PC-9 (cell line): ENCODE measurements at regions not wholly inside any gene's neighbourhood (a gene's known extent, or its start where the extent isn't known, plus 50 kb on each side); places are given as distances from the start of the nearest gene placed in this dataset.

Experiments
- BruUV-seq: library from RNA; stranded (reverse); fragments of 400-500 nt; replicated peaks from 2 replicates; lab custom pipeline; 2021; lab: Mats Ljungman, UMichigan
- CTCF ChIA-PET: fragments of 300-600 bp; sonication (Branson Sonifier 250); formaldehyde crosslinking; loops from one replicate; lab custom pipeline; 2022; ENCODE audit warnings: antibody characterized with exemption; lab: Charles Lee
- POLR2A ChIA-PET: fragments of 300-600 bp; sonication (Branson Sonifier 250); formaldehyde crosslinking; loops from one replicate; lab custom pipeline; 2022; ENCODE audit warnings: antibody characterized with exemption; ENCODE audit not compliant: unreplicated experiment; lab: Charles Lee
- DNase-seq, 2 experiments: peaks; one replicate each; pipeline versions ENCODE4 v3.0.0 to v3.0.0-alpha.2; 2015 to 2022; ENCODE audit warnings: mixed read lengths in 1 of 2
- H2AFZ ChIP-seq: fragments of 200-600 bp; sonication (generic); 2 replicates; pipeline ENCODE4 v1.8.1; 2017; ENCODE audit warnings: antibody characterized with exemption
- H3F3A ChIP-seq: fragments of 200-600 bp; sonication (generic); 2 replicates; pipeline ENCODE4 v1.8.1; 2017; ENCODE audit warnings: antibody characterized with exemption, mild to moderate bottlenecking, low read depth; ENCODE audit not compliant: insufficient read depth
- H3K27ac ChIP-seq: fragments of 200-600 bp; sonication (generic); 2 replicates; pipeline ENCODE4 v1.6.1; 2016; ENCODE audit warnings: mixed run types
- H3K27me3 ChIP-seq: fragments of 200-600 bp; sonication (generic); 2 replicates; pipeline ENCODE4 v1.6.1; 2016; ENCODE audit warnings: low read depth, mixed run types; ENCODE audit not compliant: insufficient read depth
- H3K36me3 ChIP-seq: fragments of 200-600 bp; sonication (generic); 2 replicates; pipeline ENCODE4 v1.6.1; 2016; ENCODE audit warnings: low read depth, mixed run types
- H3K4me1 ChIP-seq: fragments of 200-600 bp; sonication (generic); replicated peaks from 2 replicates; pipeline ENCODE4 v1.6.1; 2016; ENCODE audit warnings: mixed run types; ENCODE audit not compliant: insufficient read depth
- H3K4me2 ChIP-seq: fragments of 200-600 bp; sonication (generic); 2 replicates; pipeline ENCODE4 v1.6.1; 2017; ENCODE audit warnings: mixed run types
- H3K4me3 ChIP-seq: fragments of 200-600 bp; sonication (generic); 2 replicates; pipeline ENCODE4 v1.6.1; 2016; ENCODE audit warnings: mixed run types
- H3K79me2 ChIP-seq: fragments of 200-600 bp; sonication (generic); 2 replicates; pipeline ENCODE4 v1.6.1; 2017; ENCODE audit warnings: low read depth, mixed run types
- H3K9me2 ChIP-seq: fragments of 200-600 bp; sonication (generic); 2 replicates; pipeline ENCODE4 v1.8.1; 2017; ENCODE audit warnings: mild to moderate bottlenecking; ENCODE audit not compliant: insufficient read depth
- H3K9me3 ChIP-seq: fragments of 200-600 bp; sonication (generic); 2 replicates; pipeline ENCODE4 v1.8.1; 2016; ENCODE audit warnings: low read depth; ENCODE audit not compliant: insufficient read depth
- H4K20me1 ChIP-seq: fragments of 200-600 bp; sonication (generic); 2 replicates; pipeline ENCODE4 v1.8.1; 2017; ENCODE audit not compliant: insufficient read depth
- CTCF ChIP-seq: fragments of 200-600 bp; sonication (generic); conservative IDR thresholded peaks from 2 replicates; pipeline ENCODE4 v1.6.1; 2017; ENCODE audit warnings: mixed run types, antibody characterized with exemption, mild to moderate bottlenecking, moderate library complexity
- EZH2 ChIP-seq: fragments of 200-600 bp; sonication (generic); IDR thresholded peaks from 2 replicates; pipeline ENCODE4 v1.8.0; 2017; ENCODE audit warnings: antibody characterized with exemption, low read depth
- intact Hi-C: fragments of 100-400 bp; cut with micrococcal nuclease; formaldehyde crosslinking; loops from one replicate; pipeline ENCODE4 v1.10.0; 2022; ENCODE audit not compliant: unreplicated experiment

GRCh38 chr18:44265437-44265836, 415.3 kb upstream of the SETBP1 start:
- Histone ChIP-seq H3K27me3 (no peaks in the 10 kb centered on the region), H3K9me2 (no peaks in the 10 kb centered on the region), H4K20me1 (no peaks in the 10 kb centered on the region), H3K4me2 (no peak overlapping the region), H3K36me3 (no peaks in the 10 kb centered on the region), H2AFZ (no peak overlapping the region), H3K4me1 (no peaks in the 10 kb centered on the region), H3K79me2 (no peaks in the 10 kb centered on the region), H3F3A (no peaks in the 10 kb centered on the region), H3K9me3 (peaks cover 3% of the 10 kb centered on the region; the same call in 1 of the 2 replicates), H3K27ac (no peak overlapping the region), H3K4me3 (no peak overlapping the region)
- DNase-seq, result no peak
- TF ChIP-seq EZH2 (no peak), CTCF (no peak)
- no TSS peak for BruUV-seq
- ChIA-PET POLR2A (no interaction called here), CTCF (no interaction called here)
- intact Hi-C loops, result no loop called here

GRCh38 chr18:44273298-44273697, 407.4 kb upstream of the SETBP1 start:
- TF ChIP-seq EZH2 (no peak), CTCF (no peak)
- POLR2A ChIA-PET, result no interaction called here
- H3K4me2 ChIP-seq, result no peak overlapping the region

DNA sequence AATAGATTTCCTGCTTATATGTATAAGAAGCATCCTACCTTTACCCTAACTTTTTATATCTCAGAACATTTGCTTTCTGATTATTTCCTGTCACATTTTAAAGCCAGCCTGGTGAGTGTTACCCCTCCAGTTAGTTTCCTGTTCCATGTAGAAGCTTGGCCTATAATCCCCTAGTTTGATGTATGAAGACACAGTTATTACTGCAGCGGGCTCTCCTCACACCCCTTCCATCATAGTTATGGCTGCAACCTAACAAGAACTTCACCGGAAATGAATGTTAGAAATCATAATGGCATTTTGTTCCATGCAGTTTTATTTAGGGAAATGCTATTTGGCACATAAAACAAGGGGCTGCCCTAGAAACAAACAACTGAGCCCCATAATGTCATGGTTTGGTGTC, 400.2 kb upstream of the SETBP1 start:
- H4K20me1 ChIP-seq, result no peaks in the 10 kb centered on the region
- no peak overlapping the region for H2AFZ ChIP-seq
- H3K27me3 ChIP-seq, result no peaks in the 10 kb centered on the region
- H3K79me2 ChIP-seq, result no peaks in the 10 kb centered on the region
- ChIA-PET CTCF (no interaction called here), POLR2A (no interaction called here)
- H3K27ac ChIP-seq, result no peak overlapping the region
- no peaks in the 10 kb centered on the region for H3K9me3 ChIP-seq
- no peak for TF ChIP-seq CTCF
- TF ChIP-seq EZH2, result no peak
- no peaks in the 10 kb centered on the region for H3K36me3 ChIP-seq
- no TSS peak for BruUV-seq
- no peak overlapping the region for H3K4me2 ChIP-seq
- no peaks in the 10 kb centered on the region for H3K9me2 ChIP-seq
- no peaks in the 10 kb centered on the region for H3K4me1 ChIP-seq
- no peak overlapping the region for H3K4me3 ChIP-seq
- intact Hi-C loops, result no loop called here
- no peak for DNase-seq
- no peaks in the 10 kb centered on the region for H3F3A ChIP-seq

More at GRCh38 chr18:44273298-44273697, 407.4 kb upstream of the SETBP1 start:
- no peaks in the 10 kb centered on the region for H3K79me2 ChIP-seq
- no peaks in the 10 kb centered on the region for H3K36me3 ChIP-seq
- H3K9me3 ChIP-seq, result no peaks in the 10 kb centered on the region
- CTCF ChIA-PET, result no interaction called here
- intact Hi-C loops, result no loop called here
- H3K4me1 ChIP-seq, result no peaks in the 10 kb centered on the region
- H3K27me3 ChIP-seq, result no peaks in the 10 kb centered on the region
- H3F3A ChIP-seq, result no peaks in the 10 kb centered on the region
- no TSS peak for BruUV-seq
- H4K20me1 ChIP-seq, result no peaks in the 10 kb centered on the region
- DNase-seq, result no peak
- no peak overlapping the region for H3K27ac ChIP-seq
- no peaks in the 10 kb centered on the region; the same call in 1 of the 2 replicates for H3K9me2 ChIP-seq
- H2AFZ ChIP-seq, result no peak overlapping the region
- no peak overlapping the region for H3K4me3 ChIP-seq
